Neural progenitor cell (in vitro differentiated cells): ENCODE measurements at regions not wholly inside any gene's neighbourhood (a gene's known extent, or its start where the extent isn't known, plus 50 kb on each side); places are given as distances from the start of the nearest gene placed in this dataset.
"Not testable (repeated sequence)": the region's sequence is repeated elsewhere in the genome, so short reads cannot be mapped to it uniquely, and the experiment has no call there.

ENCODE experiments used
- DNase-seq: peaks from one replicate; pipeline ENCODE4 v3.0.0-alpha.2; 2016; ENCODE audit warnings: low spot score
- H2AFZ ChIP-seq: fragments of 200-600 bp; sonication (generic); replicated peaks from 2 replicates; pipeline ENCODE4 v1.6.1; 2016; ENCODE audit warnings: antibody characterized with exemption
- H3F3A ChIP-seq: fragments of 200-600 bp; sonication (generic); 2 replicates; pipeline ENCODE4 v1.6.1; 2016; ENCODE audit warnings: antibody characterized with exemption, low read depth
- H3K27ac ChIP-seq: fragments of 200-600 bp; sonication (generic); 2 replicates; pipeline ENCODE4 v1.5.1; 2016; ENCODE audit warnings: mild to moderate bottlenecking
- H3K27me3 ChIP-seq: fragments of 200-600 bp; sonication (generic); 2 replicates; pipeline ENCODE4 v1.6.1; 2016; ENCODE audit warnings: mild to moderate bottlenecking, moderate library complexity
- H3K36me3 ChIP-seq: fragments of 200-600 bp; sonication (generic); 2 replicates; pipeline ENCODE4 v1.5.1; 2016
- H3K4me1 ChIP-seq: fragments of 200-600 bp; sonication (generic); 2 replicates; pipeline ENCODE4 v1.6.1; 2016; ENCODE audit warnings: mixed run types
- H3K4me2 ChIP-seq: fragments of 200-600 bp; sonication (generic); 2 replicates; pipeline ENCODE4 v1.6.1; 2016
- H3K4me3 ChIP-seq: fragments of 200-600 bp; sonication (generic); 2 replicates; pipeline ENCODE4 v1.5.1; 2016
- H3K79me2 ChIP-seq: fragments of 200-600 bp; sonication (generic); 2 replicates; pipeline ENCODE4 v1.6.1; 2016; ENCODE audit warnings: low read depth
- H3K9ac ChIP-seq: fragments of 200-600 bp; sonication (generic); 2 replicates; pipeline ENCODE4 v1.6.1; 2016
- H3K9me3 ChIP-seq: fragments of 200-600 bp; sonication (generic); 2 replicates; pipeline ENCODE4 v1.5.1; 2016; ENCODE audit warnings: low read depth
- H4K20me1 ChIP-seq: fragments of 200-600 bp; sonication (generic); 2 replicates; pipeline ENCODE4 v1.6.1; 2016; ENCODE audit warnings: low read depth
- H3K27ac Mint-ChIP-seq: 3 replicates; pipeline ENCODE4 v1.8.0; 2021; ENCODE audit warnings: mixed read lengths
- H3K27me3 Mint-ChIP-seq: 2 replicates; pipeline ENCODE4 v1.8.0; 2022; ENCODE audit warnings: low read depth, mild to moderate bottlenecking, inconsistent platforms, moderate library complexity, mixed read lengths; ENCODE audit not compliant: insufficient read depth
- H3K36me3 Mint-ChIP-seq: 3 replicates; pipeline ENCODE4 v1.8.0; 2021; ENCODE audit warnings: mixed read lengths
- H3K4me1 Mint-ChIP-seq: 3 replicates; pipeline ENCODE4 v1.8.0; 2021; ENCODE audit warnings: mixed read lengths
- H3K4me3 Mint-ChIP-seq: 3 replicates; pipeline ENCODE4 v1.8.0; 2021; ENCODE audit warnings: mild to moderate bottlenecking, moderate library complexity, mixed read lengths
- H3K9me3 Mint-ChIP-seq: 3 replicates; pipeline ENCODE4 v1.8.0; 2020; ENCODE audit warnings: mixed read lengths
- CTCF ChIP-seq: fragments of 200-600 bp; sonication (generic); IDR thresholded peaks from 2 replicates; pipeline ENCODE4 v1.5.1; 2017; ENCODE audit warnings: antibody characterized with exemption, mild to moderate bottlenecking
- EZH2 ChIP-seq: fragments of 200-600 bp; sonication (generic); IDR thresholded peaks from 2 replicates; pipeline ENCODE4 v1.6.1; 2017; ENCODE audit warnings: antibody characterized with exemption, mild to moderate bottlenecking, moderate library complexity
- EZH2phosphoT487 ChIP-seq: fragments of 200-600 bp; sonication (generic); IDR thresholded peaks from 2 replicates; pipeline ENCODE4 v1.6.1; 2017; ENCODE audit warnings: antibody characterized with exemption

GRCh38 chr16:61105544-61105943 lies 930.7 kb downstream of the CDH8 start:
- no peak overlapping the region for H3K27ac ChIP-seq
- H3K27me3 Mint-ChIP-seq, result peaks cover 2% of the 10 kb centered on the region
- H3K9me3 ChIP-seq, result no peaks in the 10 kb centered on the region
- no peaks in the 10 kb centered on the region for H3K27me3 ChIP-seq
- H3K36me3 ChIP-seq, result no peaks in the 10 kb centered on the region
- no peaks in the 10 kb centered on the region for H3K9me3 Mint-ChIP-seq
- DNase-seq, result no peak
- H3K4me3 ChIP-seq, result no peak overlapping the region
- H3K4me3 Mint-ChIP-seq, result no peak overlapping the region
- no peaks in the 10 kb centered on the region for H3K4me1 ChIP-seq
- H4K20me1 ChIP-seq, result no peaks in the 10 kb centered on the region
- no peaks in the 10 kb centered on the region for H3K4me1 Mint-ChIP-seq
- no peak overlapping the region for H3K4me2 ChIP-seq
- H3F3A ChIP-seq, result no peaks in the 10 kb centered on the region
- no peak overlapping the region for H2AFZ ChIP-seq
- TF ChIP-seq EZH2phosphoT487 (no peak), CTCF (no peak), EZH2 (no peak)
- H3K36me3 Mint-ChIP-seq, result no peaks in the 10 kb centered on the region
- no peak overlapping the region for H3K27ac Mint-ChIP-seq
- no peak overlapping the region for H3K9ac ChIP-seq
- H3K79me2 ChIP-seq, result no peaks in the 10 kb centered on the region

GRCh38 chr16:61098505-61098904 lies 937.7 kb downstream of the CDH8 start:
- no peaks in the 10 kb centered on the region for H4K20me1 ChIP-seq
- no peaks in the 10 kb centered on the region for H3K9me3 ChIP-seq
- H3K27me3 ChIP-seq, result no peaks in the 10 kb centered on the region
- no peaks in the 10 kb centered on the region for H3K4me1 ChIP-seq
- H3K9ac ChIP-seq, result no peak overlapping the region
- no peak for TF ChIP-seq EZH2
- no peak for TF ChIP-seq CTCF
- TF ChIP-seq EZH2phosphoT487, result no peak
- Mint-ChIP-seq H3K27ac (no peak overlapping the region), H3K9me3 (no peaks in the 10 kb centered on the region), H3K4me3 (no peak overlapping the region), H3K4me1 (no peaks in the 10 kb centered on the region), H3K36me3 (no peaks in the 10 kb centered on the region), H3K27me3 (peaks cover 2% of the 10 kb centered on the region)
- H3K4me2 ChIP-seq, result no peak overlapping the region
- no peaks in the 10 kb centered on the region for H3F3A ChIP-seq
- H3K79me2 ChIP-seq, result no peaks in the 10 kb centered on the region
- DNase-seq, result no peak
- no peaks in the 10 kb centered on the region for H3K36me3 ChIP-seq
- H3K4me3 ChIP-seq, result no peak overlapping the region
- H2AFZ ChIP-seq, result no peak overlapping the region
- no peak overlapping the region for H3K27ac ChIP-seq

DNA sequence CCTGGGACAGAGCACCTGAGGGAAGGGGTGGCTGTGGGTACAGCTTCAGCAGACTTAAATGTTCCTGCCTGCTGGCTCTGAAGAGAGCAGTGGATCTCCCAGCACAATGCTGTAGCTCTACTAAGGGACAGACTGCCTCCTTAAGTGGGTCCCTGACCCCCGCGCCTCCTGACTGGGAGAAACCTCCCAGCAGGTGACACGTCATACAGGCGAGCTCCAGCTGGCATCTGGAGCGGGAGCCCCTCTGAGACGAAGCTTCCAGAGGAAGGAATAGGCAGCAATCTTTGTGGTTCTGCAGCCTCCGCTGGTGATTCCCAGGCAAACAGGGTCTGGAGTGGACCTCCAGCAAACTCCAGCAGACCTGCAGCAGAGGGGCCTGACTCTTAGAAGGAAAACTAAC lies 944.9 kb downstream of the CDH8 start:
- not testable (repeated sequence) for H3K4me2 ChIP-seq, H3K9ac ChIP-seq, H3K27me3 Mint-ChIP-seq, H2AFZ ChIP-seq, H3K36me3 ChIP-seq, H3K27ac Mint-ChIP-seq, H3K9me3 Mint-ChIP-seq, H3K9me3 ChIP-seq, H3K27ac ChIP-seq, H4K20me1 ChIP-seq, H3K79me2 ChIP-seq, H3K27me3 ChIP-seq, H3K4me3 Mint-ChIP-seq, H3F3A ChIP-seq, H3K4me1 Mint-ChIP-seq, H3K4me1 ChIP-seq, H3K36me3 Mint-ChIP-seq, H3K4me3 ChIP-seq, DNase-seq

DNA sequence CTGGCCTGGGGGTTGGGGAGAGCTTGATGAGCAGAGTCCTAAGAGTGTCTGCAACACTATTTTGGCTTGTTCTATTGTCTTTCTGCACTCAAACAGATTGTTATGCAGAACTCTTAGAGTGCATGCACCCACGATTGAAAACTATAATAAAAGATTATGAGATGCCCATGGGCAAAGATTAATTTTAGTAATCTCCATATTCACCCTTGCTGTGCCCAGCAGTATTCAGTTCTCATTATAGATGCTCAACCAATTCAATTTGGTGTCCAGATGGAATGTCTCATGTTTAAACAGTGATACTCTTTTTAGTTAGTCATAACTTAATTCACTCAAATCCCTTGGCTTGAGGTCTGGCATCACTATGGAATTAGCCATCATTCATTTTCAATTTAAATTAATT lies 952.5 kb downstream of the CDH8 start:
- H3K4me3 ChIP-seq, result no peak overlapping the region
- no peaks in the 10 kb centered on the region for H3K27me3 ChIP-seq
- H3K27ac Mint-ChIP-seq, result no peak overlapping the region
- no peaks in the 10 kb centered on the region for H4K20me1 ChIP-seq
- no peaks in the 10 kb centered on the region for H3K27me3 Mint-ChIP-seq
- no peak overlapping the region for H3K4me3 Mint-ChIP-seq
- H3K9me3 ChIP-seq, result no peaks in the 10 kb centered on the region
- H3K4me1 ChIP-seq, result no peaks in the 10 kb centered on the region
- H3K4me1 Mint-ChIP-seq, result no peaks in the 10 kb centered on the region
- H3K9me3 Mint-ChIP-seq, result no peaks in the 10 kb centered on the region
- no peak overlapping the region for H2AFZ ChIP-seq
- no peak for TF ChIP-seq EZH2
- no peak for TF ChIP-seq EZH2phosphoT487
- no peak for TF ChIP-seq CTCF
- no peaks in the 10 kb centered on the region for H3K36me3 Mint-ChIP-seq
- DNase-seq, result no peak
- H3K27ac ChIP-seq, result no peak overlapping the region
- H3K79me2 ChIP-seq, result no peaks in the 10 kb centered on the region
- no peak overlapping the region for H3K4me2 ChIP-seq
- H3K36me3 ChIP-seq, result no peaks in the 10 kb centered on the region
- H3F3A ChIP-seq, result no peaks in the 10 kb centered on the region
- H3K9ac ChIP-seq, result no peak overlapping the region
